Neutrophil (primary cell): ENCODE measurements at regions not wholly inside any gene's neighbourhood (a gene's known extent, or its start where the extent isn't known, plus 50 kb on each side); places are given as distances from the start of the nearest gene placed in this dataset.

Source experiments
- H3K27ac ChIP-seq: fragments of 200-600 bp; sonication (generic); 2 replicates; pipeline ENCODE4 v1.5.1; 2016; ENCODE audit warnings: mild to moderate bottlenecking, moderate library complexity
- H3K27me3 ChIP-seq: fragments of 200-600 bp; sonication (generic); 2 replicates; pipeline ENCODE4 v1.6.0; 2016; ENCODE audit warnings: mild to moderate bottlenecking
- H3K36me3 ChIP-seq: fragments of 200-600 bp; sonication (generic); 2 replicates; pipeline ENCODE4 v1.5.1; 2017
- H3K4me1 ChIP-seq, 2 experiments: fragments of 200-600 bp in 1 of 2; sonication (generic) in 1 of 2; 1 replicate in 1 of 2; 2 replicates in 1 of 2; pipeline versions ENCODE4 v1.5.1 to v1.6.1; 2013 to 2016; ENCODE audit warnings: low read depth in 1 of 2, low read length in 1 of 2, mild to moderate bottlenecking in 1 of 2, moderate library complexity in 1 of 2; ENCODE audit not compliant: control insufficient read depth in 1 of 2, insufficient read depth in 1 of 2
- H3K4me3 ChIP-seq, 2 experiments: fragments of 200-600 bp in 1 of 2; sonication (generic) in 1 of 2; 1 replicate in 1 of 2; 2 replicates in 1 of 2; pipeline ENCODE4 v1.5.1; 2013 to 2016; ENCODE audit warnings: low read depth in 1 of 2, low read length in 1 of 2, mild to moderate bottlenecking in 1 of 2, moderate library complexity in 1 of 2
- H3K9me3 ChIP-seq: fragments of 200-600 bp; sonication (generic); 2 replicates; pipeline ENCODE4 v1.5.1; 2016
- TF ChIP-seq, protein P1 (sequence below): fragments of 200-600 bp; sonication (generic); IDR thresholded peaks from 2 replicates; pipeline ENCODE4 v1.5.1; 2016; ENCODE audit warnings: antibody characterized with exemption

DNA sequence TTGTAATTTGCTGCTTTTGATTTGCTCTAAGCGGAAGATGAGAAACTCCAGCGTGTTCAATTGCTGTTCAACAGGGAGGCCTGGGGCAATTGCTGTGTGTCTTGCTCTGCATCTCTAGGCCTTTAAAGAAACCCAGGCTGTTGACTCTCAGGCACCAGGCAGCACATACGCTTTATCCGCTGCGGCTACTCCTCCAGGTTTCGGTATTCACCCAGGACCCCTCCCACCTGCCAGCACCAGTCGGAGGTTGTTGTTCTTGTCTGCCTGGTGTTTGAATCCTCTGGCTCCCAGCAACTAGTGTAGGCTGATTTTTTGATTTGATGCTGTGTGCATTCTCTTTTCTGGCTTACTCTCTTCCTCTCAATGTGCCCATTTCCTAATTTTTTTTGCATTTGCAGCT is 383.1 kb downstream of the TSN start:
- H3K27me3 ChIP-seq, result peaks cover 13% of the 10 kb centered on the region
- TF ChIP-seq, protein P1, sequence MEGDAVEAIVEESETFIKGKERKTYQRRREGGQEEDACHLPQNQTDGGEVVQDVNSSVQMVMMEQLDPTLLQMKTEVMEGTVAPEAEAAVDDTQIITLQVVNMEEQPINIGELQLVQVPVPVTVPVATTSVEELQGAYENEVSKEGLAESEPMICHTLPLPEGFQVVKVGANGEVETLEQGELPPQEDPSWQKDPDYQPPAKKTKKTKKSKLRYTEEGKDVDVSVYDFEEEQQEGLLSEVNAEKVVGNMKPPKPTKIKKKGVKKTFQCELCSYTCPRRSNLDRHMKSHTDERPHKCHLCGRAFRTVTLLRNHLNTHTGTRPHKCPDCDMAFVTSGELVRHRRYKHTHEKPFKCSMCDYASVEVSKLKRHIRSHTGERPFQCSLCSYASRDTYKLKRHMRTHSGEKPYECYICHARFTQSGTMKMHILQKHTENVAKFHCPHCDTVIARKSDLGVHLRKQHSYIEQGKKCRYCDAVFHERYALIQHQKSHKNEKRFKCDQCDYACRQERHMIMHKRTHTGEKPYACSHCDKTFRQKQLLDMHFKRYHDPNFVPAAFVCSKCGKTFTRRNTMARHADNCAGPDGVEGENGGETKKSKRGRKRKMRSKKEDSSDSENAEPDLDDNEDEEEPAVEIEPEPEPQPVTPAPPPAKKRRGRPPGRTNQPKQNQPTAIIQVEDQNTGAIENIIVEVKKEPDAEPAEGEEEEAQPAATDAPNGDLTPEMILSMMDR, result no peak
- no peaks in the 10 kb centered on the region for H3K4me1 ChIP-seq
- no peaks in the 10 kb centered on the region for H3K9me3 ChIP-seq
- no peak overlapping the region for H3K4me3 ChIP-seq
- no peaks in the 10 kb centered on the region for H3K36me3 ChIP-seq
- H3K27ac ChIP-seq, result no peak overlapping the region

DNA sequence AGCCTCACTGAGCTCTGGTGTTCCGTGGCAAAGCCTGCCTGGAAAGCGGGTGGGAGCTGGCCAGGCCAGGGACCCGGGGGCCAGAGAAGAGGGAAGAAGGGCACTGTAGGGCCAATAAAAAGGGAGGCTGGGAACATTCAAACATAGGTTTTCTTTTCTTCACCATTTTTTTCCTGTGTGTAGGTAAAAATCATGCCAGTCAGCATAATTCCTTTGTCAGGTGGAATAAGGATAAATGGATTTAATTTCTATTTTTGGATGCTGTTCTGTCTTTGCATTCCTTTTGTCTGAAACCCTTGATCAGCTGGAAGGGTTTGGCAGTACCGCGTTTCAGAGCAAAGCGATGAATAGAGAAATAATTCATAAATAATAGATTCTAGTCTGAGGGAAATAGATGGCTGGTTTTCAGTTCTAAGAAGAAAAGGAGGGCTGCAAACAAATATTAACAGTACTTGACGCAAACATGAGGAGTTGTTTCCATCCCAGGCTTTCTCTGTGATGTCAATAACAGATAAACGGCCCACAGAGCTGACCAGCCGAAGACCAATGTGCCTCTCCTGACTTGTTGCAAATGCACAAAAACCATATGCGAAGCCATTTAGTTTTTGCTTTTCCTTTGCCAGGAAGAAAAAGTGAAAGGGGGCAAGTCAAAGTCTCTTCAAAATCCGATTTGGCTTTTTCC is 384.4 kb downstream of the TSN start:
- TF ChIP-seq, protein P1, result no peak
- H3K4me1 ChIP-seq, result no peaks in the 10 kb centered on the region
- no peak overlapping the region for H3K4me3 ChIP-seq
- H3K36me3 ChIP-seq, result no peaks in the 10 kb centered on the region
- no peaks in the 10 kb centered on the region for H3K9me3 ChIP-seq
- H3K27ac ChIP-seq, result no peak overlapping the region
- peaks cover 12% of the 10 kb centered on the region for H3K27me3 ChIP-seq

- H3K27me3 ChIP-seq, result no peaks in the 10 kb centered on the region
- TF ChIP-seq, protein P1, result no peak
These were observed 389.4 kb downstream of the TSN start for GRCh38 chr2:122144884-122145283.

GRCh38 chr2:122145856-122146255 is 390.4 kb downstream of the TSN start:
- Histone ChIP-seq H3K27me3 (no peaks in the 10 kb centered on the region), H3K27ac (no peak overlapping the region), H3K4me3 (no peak overlapping the region), H3K4me1 (no peaks in the 10 kb centered on the region), H3K9me3 (no peaks in the 10 kb centered on the region), H3K36me3 (no peaks in the 10 kb centered on the region)
- TF ChIP-seq, protein P1, result no peak

More at GRCh38 chr2:122144884-122145283, 389.4 kb downstream of the TSN start:
- H3K36me3 ChIP-seq, result no peaks in the 10 kb centered on the region
- no peaks in the 10 kb centered on the region for H3K9me3 ChIP-seq
- no peak overlapping the region for H3K27ac ChIP-seq
- no peaks in the 10 kb centered on the region for H3K4me1 ChIP-seq
- H3K4me3 ChIP-seq, result no peak overlapping the region

DNA sequence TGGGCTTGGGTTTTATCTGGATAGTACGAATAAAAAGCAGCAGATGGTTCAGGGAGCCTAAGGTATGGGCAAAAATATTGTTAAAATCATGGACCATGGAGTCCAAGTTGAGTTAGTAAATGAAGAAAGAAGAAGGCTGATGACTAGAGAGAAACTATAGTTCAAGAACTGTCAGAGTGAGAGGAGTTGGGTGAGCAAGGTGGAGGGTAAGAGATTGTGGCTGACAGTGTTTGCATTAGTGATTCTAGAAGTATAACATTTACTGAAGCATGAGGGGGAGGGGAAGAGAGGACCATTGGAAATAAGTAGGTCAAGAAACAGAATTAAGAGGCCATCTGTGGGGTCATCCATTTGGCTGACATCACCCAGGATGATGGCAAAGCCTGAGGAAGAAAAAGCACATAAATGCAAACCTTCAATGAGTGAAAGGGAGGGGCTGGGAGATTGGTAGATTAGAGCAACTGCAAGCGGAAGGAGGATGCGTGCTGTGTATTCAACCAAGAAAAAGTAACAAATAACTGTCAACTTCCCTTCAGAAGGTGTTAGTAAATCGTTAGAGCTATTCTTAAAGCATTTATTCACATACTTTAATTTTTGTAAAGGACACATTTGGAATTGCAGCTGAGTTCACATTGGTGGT is 392.8 kb downstream of the TSN start:
- Histone ChIP-seq H3K4me3 (no peak overlapping the region), H3K27me3 (no peaks in the 10 kb centered on the region), H3K27ac (no peak overlapping the region), H3K36me3 (no peaks in the 10 kb centered on the region), H3K9me3 (no peaks in the 10 kb centered on the region), H3K4me1 (no peaks in the 10 kb centered on the region)
- TF ChIP-seq, protein P1, result no peak
